ENCODE measurements at regions not wholly inside any gene's neighbourhood (a gene's known extent, or its start where the extent isn't known, plus 50 kb on each side); places are given as distances from the start of the nearest gene placed in this dataset.

DNA sequence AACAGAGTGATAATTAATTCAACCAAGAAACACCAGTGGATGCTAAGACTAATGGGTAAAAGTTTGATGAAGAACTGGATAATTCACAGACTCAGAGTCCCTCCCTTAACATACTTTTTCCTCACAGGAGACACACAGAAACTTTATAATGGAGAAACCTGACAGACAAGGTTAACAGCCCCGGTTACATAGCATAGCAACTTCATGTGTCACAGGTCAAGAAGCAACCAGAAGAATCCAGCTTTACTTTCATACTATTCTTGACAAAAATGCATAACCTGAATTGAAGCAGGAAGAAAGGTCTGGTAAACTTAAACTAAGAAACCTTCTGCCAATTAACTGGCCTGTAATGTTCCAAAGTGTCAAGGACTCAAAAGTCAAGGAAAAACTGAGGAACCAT is 375.9 kb downstream of the RNF144B start:
- no peaks in the 10 kb centered on the region for H3K4me1 ChIP-seq (ENCODE audit: low read length)
- DNase-seq, result no peak
- no peaks in the 10 kb centered on the region for H3K79me2 ChIP-seq (ENCODE audit: low read length)
- no peaks in the 10 kb centered on the region for H4K20me1 ChIP-seq (ENCODE audit: insufficient read depth, low read length)
- H3K4me3 ChIP-seq (ENCODE audit: low read length), result no peak overlapping the region
- H3K9me2 ChIP-seq (replicated peaks; ENCODE audit: insufficient read depth, low read length), result no peaks in the 10 kb centered on the region
- H3K36me3 ChIP-seq (replicated peaks; ENCODE audit: insufficient read depth, low read length), result no peaks in the 10 kb centered on the region
- no peak overlapping the region for H3K4me2 ChIP-seq (ENCODE audit: low read depth, low read length)
- no peak overlapping the region for H3K9ac ChIP-seq (ENCODE audit: low read length)
- TF ChIP-seq EZH2phosphoT487 (IDR thresholded peaks at IDR 0.05; ENCODE audit: low read length), result no peak
- TF ChIP-seq, protein P1, sequence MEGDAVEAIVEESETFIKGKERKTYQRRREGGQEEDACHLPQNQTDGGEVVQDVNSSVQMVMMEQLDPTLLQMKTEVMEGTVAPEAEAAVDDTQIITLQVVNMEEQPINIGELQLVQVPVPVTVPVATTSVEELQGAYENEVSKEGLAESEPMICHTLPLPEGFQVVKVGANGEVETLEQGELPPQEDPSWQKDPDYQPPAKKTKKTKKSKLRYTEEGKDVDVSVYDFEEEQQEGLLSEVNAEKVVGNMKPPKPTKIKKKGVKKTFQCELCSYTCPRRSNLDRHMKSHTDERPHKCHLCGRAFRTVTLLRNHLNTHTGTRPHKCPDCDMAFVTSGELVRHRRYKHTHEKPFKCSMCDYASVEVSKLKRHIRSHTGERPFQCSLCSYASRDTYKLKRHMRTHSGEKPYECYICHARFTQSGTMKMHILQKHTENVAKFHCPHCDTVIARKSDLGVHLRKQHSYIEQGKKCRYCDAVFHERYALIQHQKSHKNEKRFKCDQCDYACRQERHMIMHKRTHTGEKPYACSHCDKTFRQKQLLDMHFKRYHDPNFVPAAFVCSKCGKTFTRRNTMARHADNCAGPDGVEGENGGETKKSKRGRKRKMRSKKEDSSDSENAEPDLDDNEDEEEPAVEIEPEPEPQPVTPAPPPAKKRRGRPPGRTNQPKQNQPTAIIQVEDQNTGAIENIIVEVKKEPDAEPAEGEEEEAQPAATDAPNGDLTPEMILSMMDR (IDR thresholded peaks at IDR 0.05; ENCODE audit: low read length), result no peak
- TF ChIP-seq EZH2 (optimal IDR thresholded peaks at IDR 0.05; ENCODE audit: low read depth, low read length), result no peak
- H2AFZ ChIP-seq (ENCODE audit: low read length), result no peak overlapping the region
- H3K9me3 ChIP-seq (replicated peaks; ENCODE audit: insufficient read depth, low read length), result no peaks in the 10 kb centered on the region
- H3K27ac ChIP-seq (ENCODE audit: low read length), result no peak overlapping the region
- H3F3A ChIP-seq (ENCODE audit: insufficient read depth, low read length), result no peaks in the 10 kb centered on the region
- no peaks in the 10 kb centered on the region for H3K27me3 ChIP-seq (replicated peaks; ENCODE audit: insufficient read depth, low read length)

DNA sequence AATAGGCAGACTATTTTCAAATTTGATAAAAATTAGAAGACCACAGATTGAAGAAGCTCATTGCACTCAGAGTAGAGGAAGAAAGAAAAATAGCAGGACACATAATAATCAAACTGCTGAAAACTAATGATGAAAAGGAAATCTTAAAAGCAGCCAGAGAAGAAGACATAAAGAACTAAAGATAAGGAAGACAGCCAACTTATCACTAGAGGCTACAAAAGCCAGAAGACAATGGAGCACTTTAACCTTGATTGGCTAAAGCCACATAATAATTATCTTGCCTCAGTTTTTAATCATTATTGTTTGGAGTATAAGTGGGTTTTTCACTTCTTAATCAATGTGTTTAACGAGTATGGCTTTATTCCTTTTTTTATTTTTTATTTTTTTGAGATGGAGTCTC is 397.6 kb downstream of the RNF144B start:
- H3K9ac ChIP-seq (ENCODE audit: low read length), result no peak overlapping the region
- H3K79me2 ChIP-seq (ENCODE audit: low read length), result no peaks in the 10 kb centered on the region
- no peak for DNase-seq
- H3K9me2 ChIP-seq (replicated peaks; ENCODE audit: insufficient read depth, low read length), result no peaks in the 10 kb centered on the region
- no peak overlapping the region for H3K4me3 ChIP-seq (ENCODE audit: low read length)
- no peaks in the 10 kb centered on the region for H3K36me3 ChIP-seq (replicated peaks; ENCODE audit: insufficient read depth, low read length)
- H3K4me1 ChIP-seq (ENCODE audit: low read length), result no peaks in the 10 kb centered on the region
- no peaks in the 10 kb centered on the region for H3K27me3 ChIP-seq (replicated peaks; ENCODE audit: insufficient read depth, low read length)
- no peak overlapping the region for H3K4me2 ChIP-seq (ENCODE audit: low read depth, low read length)
- H2AFZ ChIP-seq (ENCODE audit: low read length), result no peak overlapping the region
- TF ChIP-seq, protein P1 (IDR thresholded peaks at IDR 0.05; ENCODE audit: low read length), result no peak
- TF ChIP-seq EZH2 (optimal IDR thresholded peaks at IDR 0.05; ENCODE audit: low read depth, low read length) (no peak), EZH2phosphoT487 (IDR thresholded peaks at IDR 0.05; ENCODE audit: low read length) (no peak)
- H3K9me3 ChIP-seq (replicated peaks; ENCODE audit: insufficient read depth, low read length), result no peaks in the 10 kb centered on the region
- H4K20me1 ChIP-seq (ENCODE audit: insufficient read depth, low read length), result no peaks in the 10 kb centered on the region
- H3F3A ChIP-seq (ENCODE audit: insufficient read depth, low read length), result no peaks in the 10 kb centered on the region
- no peak overlapping the region for H3K27ac ChIP-seq (ENCODE audit: low read length)

DNA sequence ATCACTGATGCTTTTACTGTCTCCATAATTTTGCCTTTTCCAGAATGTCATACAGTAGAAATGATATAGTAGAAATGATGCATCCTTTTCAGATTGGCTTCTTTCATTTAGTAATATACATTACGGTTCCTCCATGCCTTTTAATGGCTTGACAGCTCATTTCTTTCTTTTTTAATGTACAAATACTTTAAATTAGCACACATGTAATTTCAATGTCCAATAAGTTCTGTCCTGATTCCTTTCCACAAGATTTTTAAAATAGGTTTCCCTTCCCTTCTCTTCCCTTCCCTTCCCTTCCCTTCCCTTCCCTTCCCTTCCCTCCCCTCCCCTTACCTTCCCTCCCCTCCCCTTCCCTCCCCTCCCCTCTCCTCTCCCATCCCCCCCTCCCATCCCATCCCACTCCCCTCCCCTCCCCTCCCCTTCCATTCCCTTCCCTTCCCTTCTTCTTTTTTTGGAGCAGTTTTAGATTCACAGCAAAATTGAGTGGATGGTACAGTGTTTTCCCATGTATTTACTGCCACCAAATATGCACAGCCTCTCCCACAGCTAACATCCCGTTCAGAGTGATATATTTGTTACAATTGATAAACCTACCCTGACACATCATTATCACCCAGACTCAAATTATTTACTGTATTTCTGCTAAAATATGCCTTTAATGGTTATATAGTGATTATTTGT is 398.8 kb downstream of the RNF144B start:
- no peak overlapping the region for H2AFZ ChIP-seq (ENCODE audit: low read length)
- no peak overlapping the region for H3K27ac ChIP-seq (ENCODE audit: low read length)
- H3K4me2 ChIP-seq (ENCODE audit: low read depth, low read length), result no peak overlapping the region
- H3K4me1 ChIP-seq (ENCODE audit: low read length), result no peaks in the 10 kb centered on the region
- no peaks in the 10 kb centered on the region for H3F3A ChIP-seq (ENCODE audit: insufficient read depth, low read length)
- H3K9me2 ChIP-seq (replicated peaks; ENCODE audit: insufficient read depth, low read length), result no peaks in the 10 kb centered on the region
- TF ChIP-seq EZH2phosphoT487 (IDR thresholded peaks at IDR 0.05; ENCODE audit: low read length), result no peak
- TF ChIP-seq EZH2 (optimal IDR thresholded peaks at IDR 0.05; ENCODE audit: low read depth, low read length), result no peak
- TF ChIP-seq, protein P1 (IDR thresholded peaks at IDR 0.05; ENCODE audit: low read length), result no peak
- DNase-seq, result no peak
- no peaks in the 10 kb centered on the region for H3K36me3 ChIP-seq (replicated peaks; ENCODE audit: insufficient read depth, low read length)
- no peaks in the 10 kb centered on the region for H3K9me3 ChIP-seq (replicated peaks; ENCODE audit: insufficient read depth, low read length)
- H3K9ac ChIP-seq (ENCODE audit: low read length), result no peak overlapping the region
- no peaks in the 10 kb centered on the region for H4K20me1 ChIP-seq (ENCODE audit: insufficient read depth, low read length)
- no peaks in the 10 kb centered on the region for H3K27me3 ChIP-seq (replicated peaks; ENCODE audit: insufficient read depth, low read length)
- H3K4me3 ChIP-seq (ENCODE audit: low read length), result no peak overlapping the region
- H3K79me2 ChIP-seq (ENCODE audit: low read length), result no peaks in the 10 kb centered on the region

Data from MM.1S (cell line).